Left cardiac atrium (tissue), 4 donors: ENCODE measurements at regions not wholly inside any gene's neighbourhood (a gene's known extent, or its start where the extent isn't known, plus 50 kb on each side); places are given as distances from the start of the nearest gene placed in this dataset.
"Not testable (repeated sequence)": the region's sequence is repeated elsewhere in the genome, so short reads cannot be mapped to it uniquely, and the experiment has no call there.

Source experiments
- ATAC-seq, 2 donors: fragments of 200-7000 bp; cut with Tn5 transposase; one replicate each; pipeline ENCODE4 v1.9.1; 2020; ENCODE audit warnings: mild to moderate bottlenecking in 2 of 2, moderate library complexity in 2 of 2
- DNase-seq: peaks from one replicate; pipeline ENCODE4 v3.0.0-alpha.2; 2020
- intact Hi-C, 2 donors: fragments of 100-400 bp; cut with DNase I; formaldehyde crosslinking; loops; one replicate each; pipeline versions ENCODE4 v1.14.1 to v1.15.1; 2022 to 2023
- donor health status: DM: no; HTN: yes; CAD: no.
- donor health status: DM: no; HTN: yes; CAD: no; lungs with severe emphysema.
- donor health status: DM: yes; HTN: yes; CAD: no.
- donor health status: Dilated cardiomyopathy.

DNA sequence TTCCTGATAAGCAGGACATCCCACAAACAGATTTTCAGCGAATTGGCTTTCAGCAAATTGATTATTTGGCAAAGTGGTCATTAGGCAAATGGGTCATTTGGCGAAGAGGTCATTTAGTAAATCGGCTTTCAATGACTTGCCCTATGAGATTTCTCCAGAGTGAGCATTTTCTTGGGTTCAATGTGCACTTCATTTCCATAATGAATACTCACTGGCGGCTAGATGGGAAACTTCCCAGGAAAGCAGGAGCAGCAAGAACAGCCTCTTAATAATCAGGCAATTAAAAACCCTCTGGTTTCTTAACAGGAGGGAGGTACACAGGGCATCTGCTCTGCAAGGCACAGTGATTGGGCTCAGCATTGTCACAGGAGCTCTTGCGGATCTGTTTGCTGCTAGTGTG, 51.5 kb upstream of the DEFB108B start:
- ATAC-seq, DNase-seq, intact Hi-C loops: not testable (repeated sequence)

DNA sequence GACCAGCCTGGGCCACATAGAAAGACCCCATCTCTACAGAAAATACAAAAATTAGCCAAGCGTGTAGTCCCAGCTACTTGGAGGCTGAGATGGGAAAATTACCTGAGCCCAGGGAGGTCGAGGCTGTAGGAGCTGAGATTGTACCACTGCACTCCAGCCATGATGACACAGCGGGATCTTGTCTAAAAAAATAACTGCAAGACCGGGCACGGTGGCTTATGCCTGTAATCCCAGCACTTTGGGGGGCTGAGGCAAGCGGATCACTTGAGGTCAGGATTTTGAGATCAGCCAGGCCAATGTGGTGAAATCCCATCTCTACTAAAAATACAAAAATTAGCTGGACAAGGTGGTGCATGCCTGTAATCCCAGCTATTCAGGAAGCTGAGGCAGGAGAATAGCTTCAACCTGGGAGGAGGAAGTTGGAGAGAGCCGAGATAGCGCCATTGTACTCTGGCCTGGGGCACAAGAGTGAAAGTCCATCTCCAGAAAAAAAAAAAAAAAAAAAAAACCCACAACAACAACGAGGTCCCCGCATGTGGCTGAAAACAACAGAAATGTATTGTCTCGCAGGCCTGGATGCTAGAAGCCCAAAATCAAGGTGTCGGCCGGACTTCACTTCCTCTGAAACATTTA, 50.7 kb upstream of the DEFB108B start:
- DNase-seq, intact Hi-C loops, ATAC-seq: not testable (repeated sequence)

DNA sequence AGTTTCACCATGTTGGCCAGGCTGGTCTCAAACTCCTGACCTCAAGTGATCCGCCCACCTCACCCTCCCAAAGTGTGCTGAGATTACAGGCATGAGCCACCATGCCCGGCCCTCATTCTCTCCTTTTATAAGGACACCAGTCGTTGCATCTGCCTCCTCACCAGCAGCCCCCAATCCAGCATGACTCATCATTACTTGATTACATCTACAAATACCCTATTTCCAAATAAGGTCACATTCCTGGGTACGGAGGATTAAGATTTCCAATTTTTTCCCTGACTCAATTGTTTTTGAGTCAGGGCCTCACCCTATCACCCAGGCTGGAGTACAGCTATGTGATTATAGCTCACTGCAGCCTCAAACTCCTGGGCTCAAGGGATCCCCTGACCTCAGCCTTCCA, 49.8 kb upstream of the DEFB108B start:
- intact Hi-C loops, ATAC-seq, DNase-seq: not testable (repeated sequence)
